Gastroesophageal sphincter (tissue), 3 donors: ENCODE measurements at regions not wholly inside any gene's neighbourhood (a gene's known extent, or its start where the extent isn't known, plus 50 kb on each side); places are given as distances from the start of the nearest gene placed in this dataset.

ENCODE experiments used
- CTCF ChIP-seq, 4 experiments: fragments of 200-600 bp in 2 of 4; fragments of 450-650 bp in 2 of 4; sonication (generic) in 1 of 4; IDR thresholded peaks; one replicate each; pipeline ENCODE4 v1.5.1; 2017 to 2019; ENCODE audit warnings: antibody characterized with exemption in 4 of 4, mild to moderate bottlenecking in 2 of 4, moderate library complexity in 2 of 4
- EP300 ChIP-seq: sonication (generic); formaldehyde crosslinking; IDR thresholded peaks from one replicate; pipeline ENCODE4 v1.6.1; 2017; ENCODE audit warnings: antibody characterized with exemption, mild to moderate bottlenecking
- POLR2A ChIP-seq, 2 donors: fragments of 450-650 bp; IDR thresholded peaks; one replicate each; pipeline ENCODE4 v1.6.1; 2017; ENCODE audit warnings: antibody characterized with exemption in 2 of 2, mild to moderate bottlenecking in 2 of 2, moderate library complexity in 1 of 2
- POLR2AphosphoS5 ChIP-seq: sonication (generic); formaldehyde crosslinking; IDR thresholded peaks from one replicate; pipeline ENCODE4 v1.6.1; 2017; ENCODE audit warnings: antibody characterized with exemption

GRCh38 chr6:23265270-23265669 is 695.9 kb downstream of the HDGFL1 start:
- no peak for TF ChIP-seq POLR2A (IDR thresholded peaks at IDR 0.05)
- no peak for TF ChIP-seq EP300
- TF ChIP-seq CTCF (IDR thresholded peaks at IDR 0.05) = no peak
- no peak for TF ChIP-seq POLR2AphosphoS5
